Vagina (tissue), 2 donors: ENCODE measurements at regions not wholly inside any gene's neighbourhood (a gene's known extent, or its start where the extent isn't known, plus 50 kb on each side); places are given as distances from the start of the nearest gene placed in this dataset.

Source experiments
- CTCF ChIP-seq, 3 experiments: fragments of 450-650 bp in 2 of 3; fragments of 200-600 bp in 1 of 3; sonication (generic) in 1 of 3; IDR thresholded peaks; one replicate each; pipeline ENCODE4 v1.5.1; 2017 to 2019; ENCODE audit warnings: antibody characterized with exemption in 3 of 3, mild to moderate bottlenecking in 2 of 3, moderate library complexity in 2 of 3
- POLR2A ChIP-seq, 2 donors: fragments of 450-650 bp; IDR thresholded peaks; one replicate each; pipeline ENCODE4 v1.6.1; 2017; ENCODE audit warnings: antibody characterized with exemption in 2 of 2, mild to moderate bottlenecking in 2 of 2, moderate library complexity in 2 of 2
- POLR2AphosphoS5 ChIP-seq, 2 donors: sonication (generic); formaldehyde crosslinking; IDR thresholded peaks; one replicate each; pipeline ENCODE4 v1.9.0; 2017; ENCODE audit warnings: antibody characterized with exemption in 2 of 2, mild to moderate bottlenecking in 2 of 2, low read depth in 1 of 2; ENCODE audit not compliant: insufficient read depth in 1 of 2

- TF ChIP-seq POLR2A (IDR thresholded peaks at IDR 0.05) (no peak), CTCF (IDR thresholded peaks at IDR 0.05) (no peak), POLR2AphosphoS5 (IDR thresholded peaks at IDR 0.05; ENCODE audit: insufficient read depth in 1 of 2, low read depth in 1 of 2) (no peak)
Measured at GRCh38 chr10:111811517-111811916, 372.0 kb downstream of the GPAM start.
